Stomach (tissue), 8 donors: ENCODE measurements at regions not wholly inside any gene's neighbourhood (a gene's known extent, or its start where the extent isn't known, plus 50 kb on each side); places are given as distances from the start of the nearest gene placed in this dataset.

Experiments
- DNase-seq, 2 donors: peaks; one replicate each; pipeline versions ENCODE4 v3.0.0 to v3.0.0-alpha.2; 2013 to 2019
- H3K27ac ChIP-seq, 5 donors: fragments of 200-600 bp in 4 of 5; sonication (generic) in 4 of 5; one replicate each; pipeline ENCODE4 v1.5.1; 2013 to 2019; ENCODE audit warnings: mild to moderate bottlenecking in 1 of 5, moderate library complexity in 1 of 5
- H3K27me3 ChIP-seq, 3 donors: fragments of 200-600 bp; sonication (generic); one replicate each; pipeline ENCODE4 v1.5.1; 2017 to 2019; ENCODE audit warnings: mixed run types in 1 of 3
- H3K36me3 ChIP-seq, 4 donors: fragments of 200-600 bp; sonication (generic); 1 replicate in 3 of 4; 2 replicates in 1 of 4; pipeline ENCODE4 v1.5.1; 2016 to 2019
- H3K4me1 ChIP-seq, 4 donors: fragments of 200-600 bp; sonication (generic); one replicate each; pipeline ENCODE4 v1.5.1; 2016 to 2019
- H3K4me3 ChIP-seq, 4 donors: fragments of 200-600 bp; sonication (generic) in 3 of 4; one replicate each; pipeline ENCODE4 v1.5.1; 2016 to 2019; ENCODE audit warnings: mild to moderate bottlenecking in 1 of 4
- H3K9me3 ChIP-seq, 4 donors: fragments of 200-600 bp; sonication (generic); one replicate each; pipeline ENCODE4 v1.5.1; 2016 to 2019
- EP300 ChIP-seq: sonication (generic); formaldehyde crosslinking; IDR thresholded peaks from one replicate; pipeline ENCODE4 v1.6.1; 2017; ENCODE audit warnings: antibody characterized with exemption
- POLR2A ChIP-seq, 4 donors: fragments of 450-650 bp; IDR thresholded peaks; one replicate each; pipeline ENCODE4 v1.6.1; 2016; ENCODE audit warnings: antibody characterized with exemption in 4 of 4, control low read depth in 2 of 4, mild to moderate bottlenecking in 1 of 4, moderate library complexity in 1 of 4
- POLR2AphosphoS5 ChIP-seq, 3 donors: sonication (generic); formaldehyde crosslinking; IDR thresholded peaks; one replicate each; pipeline ENCODE4 v1.6.1; 2016; ENCODE audit warnings: antibody characterized with exemption in 3 of 3
- WGBS, 5 donors: extraction: QIAGEN DNeasy Blood & Tissue Kit in 3 of 5; methylation state at CpG; one replicate each; pipeline versions ENCODE4 v1.1.5 to v1.1.7; 2013 to 2018; 5-methylcytosine and 5-hydroxymethylcytosine counted together
- intact Hi-C: fragments of 100-400 bp; cut with DNase I; formaldehyde crosslinking; loops from one replicate; pipeline ENCODE4 v1.15.1; 2023; ENCODE audit warnings: low total_unique reads
- TF ChIP-seq, protein P1 (sequence below), 7 experiments: fragments of 450-650 bp in 4 of 7; fragments of 200-600 bp in 3 of 7; sonication (generic) in 3 of 7; IDR thresholded peaks; one replicate each; pipeline ENCODE4 v1.5.1; 2016 to 2019; ENCODE audit warnings: antibody characterized with exemption in 7 of 7, control low read depth in 2 of 7, mild to moderate bottlenecking in 1 of 7
- donor health status: healthy with polysubstance abuse.
- donor health status: Bipolar disorder and iron deficiency.
- donor health status: healthy.

DNA sequence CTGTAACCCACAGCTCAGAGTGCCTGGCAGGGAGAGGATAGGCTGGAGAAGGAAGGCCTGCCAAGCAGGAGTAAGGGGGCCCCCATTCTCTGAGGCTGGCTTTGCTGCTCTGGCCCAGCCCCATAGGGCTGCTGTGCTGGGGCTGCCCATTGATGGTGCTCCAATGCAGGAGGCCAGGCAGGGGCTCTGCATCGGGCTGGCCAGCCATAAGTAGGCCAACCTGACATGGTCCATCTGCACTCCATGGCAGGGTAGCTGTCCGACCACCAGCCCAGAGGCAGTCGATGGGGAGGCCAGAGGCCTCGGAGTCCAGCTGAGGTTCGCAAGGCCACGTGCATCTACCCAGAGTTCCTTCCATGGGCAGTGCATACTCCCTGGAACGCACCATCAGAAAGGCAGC lies 75.0 kb upstream of the PITX1 start:
- TF ChIP-seq POLR2AphosphoS5 (IDR thresholded peaks at IDR 0.05), result no peak
- no peak for TF ChIP-seq EP300
- TF ChIP-seq, protein P1, sequence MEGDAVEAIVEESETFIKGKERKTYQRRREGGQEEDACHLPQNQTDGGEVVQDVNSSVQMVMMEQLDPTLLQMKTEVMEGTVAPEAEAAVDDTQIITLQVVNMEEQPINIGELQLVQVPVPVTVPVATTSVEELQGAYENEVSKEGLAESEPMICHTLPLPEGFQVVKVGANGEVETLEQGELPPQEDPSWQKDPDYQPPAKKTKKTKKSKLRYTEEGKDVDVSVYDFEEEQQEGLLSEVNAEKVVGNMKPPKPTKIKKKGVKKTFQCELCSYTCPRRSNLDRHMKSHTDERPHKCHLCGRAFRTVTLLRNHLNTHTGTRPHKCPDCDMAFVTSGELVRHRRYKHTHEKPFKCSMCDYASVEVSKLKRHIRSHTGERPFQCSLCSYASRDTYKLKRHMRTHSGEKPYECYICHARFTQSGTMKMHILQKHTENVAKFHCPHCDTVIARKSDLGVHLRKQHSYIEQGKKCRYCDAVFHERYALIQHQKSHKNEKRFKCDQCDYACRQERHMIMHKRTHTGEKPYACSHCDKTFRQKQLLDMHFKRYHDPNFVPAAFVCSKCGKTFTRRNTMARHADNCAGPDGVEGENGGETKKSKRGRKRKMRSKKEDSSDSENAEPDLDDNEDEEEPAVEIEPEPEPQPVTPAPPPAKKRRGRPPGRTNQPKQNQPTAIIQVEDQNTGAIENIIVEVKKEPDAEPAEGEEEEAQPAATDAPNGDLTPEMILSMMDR (IDR thresholded peaks at IDR 0.05), result no peak
- TF ChIP-seq POLR2A (IDR thresholded peaks at IDR 0.05), result no peak
- intact Hi-C loops, result no loop called here
- Histone ChIP-seq H3K27ac (no peak overlapping the region), H3K36me3 (no peaks in the 10 kb centered on the region), H3K27me3 (no peaks in the 10 kb centered on the region), H3K9me3 (no peaks in the 10 kb centered on the region), H3K4me1 (peaks cover 0 to 10% (median 6%) of the 10 kb centered on the region in 4 donors), H3K4me3 (no peak overlapping the region)
- 90 to 100% (median 94%) methylated on average over 5 to 7 of the region's 7 CpGs for WGBS, 5 donors
- no peak for DNase-seq

DNA sequence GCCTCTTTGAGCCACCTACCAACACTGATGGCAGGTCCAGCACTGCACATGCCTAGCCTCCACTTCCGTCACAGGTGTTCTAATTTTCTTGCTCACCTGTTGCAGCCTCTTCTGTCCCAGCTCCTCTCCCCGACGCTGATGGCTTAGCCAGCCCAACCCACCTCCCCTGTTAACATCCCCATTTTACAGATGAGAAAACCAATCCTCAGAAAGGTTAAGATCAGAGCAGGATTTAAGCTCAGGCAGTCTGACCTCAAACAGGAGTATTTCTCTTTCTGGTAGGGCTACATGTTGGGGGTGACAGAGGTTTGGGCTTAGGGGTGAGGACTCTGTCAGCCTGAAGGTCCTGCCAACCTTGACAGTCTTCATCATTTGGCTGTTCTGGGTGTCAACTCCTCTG lies 74.5 kb upstream of the PITX1 start:
- no peaks in the 10 kb centered on the region for H3K36me3 ChIP-seq
- H3K4me1 ChIP-seq, result peaks cover 0 to 10% (median 6%) of the 10 kb centered on the region in 4 donors
- TF ChIP-seq EP300, result no peak
- WGBS, 5 donors, result 96 to 99% (median 98%) methylated on average over 3 of the region's 3 CpGs
- H3K27ac ChIP-seq, result no peak overlapping the region
- intact Hi-C loops, result no loop called here
- H3K4me3 ChIP-seq, result no peak overlapping the region
- no peak for DNase-seq
- H3K9me3 ChIP-seq, result no peaks in the 10 kb centered on the region
- H3K27me3 ChIP-seq, result no peaks in the 10 kb centered on the region

DNA sequence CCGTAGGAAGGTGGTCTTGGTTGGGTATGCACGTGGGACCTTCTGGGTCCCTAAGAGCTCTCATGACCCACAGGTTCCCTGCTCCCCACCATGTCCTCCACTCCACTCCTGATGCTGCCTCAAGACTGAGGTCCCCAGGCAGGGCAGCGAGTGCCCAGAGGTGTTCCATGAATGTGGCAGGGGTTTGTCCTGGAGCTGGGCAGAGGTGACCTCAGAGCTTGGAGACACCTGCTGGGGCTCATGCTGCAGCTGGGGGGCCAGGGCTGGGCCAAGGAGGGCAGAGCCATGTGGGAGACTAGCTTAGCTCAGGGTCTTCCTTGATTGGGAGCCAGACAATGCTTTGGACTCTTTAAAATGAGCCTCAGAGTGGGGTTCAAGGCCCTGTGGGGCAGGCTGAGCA lies 74.0 kb upstream of the PITX1 start:
- intact Hi-C loops, result no loop called here
- 74 to 98% (median 77%) methylated on average over 2 to 3 of the region's 3 CpGs for WGBS, 5 donors
- H3K27me3 ChIP-seq, result no peaks in the 10 kb centered on the region
- H3K36me3 ChIP-seq, result no peaks in the 10 kb centered on the region
- H3K4me1 ChIP-seq, result peaks cover 0 to 10% (median 6%) of the 10 kb centered on the region in 4 donors
- H3K27ac ChIP-seq, result no peak overlapping the region
- no peak overlapping the region for H3K4me3 ChIP-seq
- DNase-seq, result no peak
- H3K9me3 ChIP-seq, result no peaks in the 10 kb centered on the region
- TF ChIP-seq POLR2AphosphoS5 (IDR thresholded peaks at IDR 0.05), result no peak
- TF ChIP-seq, protein P1 (IDR thresholded peaks at IDR 0.05), result no peak
- TF ChIP-seq EP300, result no peak
- TF ChIP-seq POLR2A (IDR thresholded peaks at IDR 0.05), result no peak

DNA sequence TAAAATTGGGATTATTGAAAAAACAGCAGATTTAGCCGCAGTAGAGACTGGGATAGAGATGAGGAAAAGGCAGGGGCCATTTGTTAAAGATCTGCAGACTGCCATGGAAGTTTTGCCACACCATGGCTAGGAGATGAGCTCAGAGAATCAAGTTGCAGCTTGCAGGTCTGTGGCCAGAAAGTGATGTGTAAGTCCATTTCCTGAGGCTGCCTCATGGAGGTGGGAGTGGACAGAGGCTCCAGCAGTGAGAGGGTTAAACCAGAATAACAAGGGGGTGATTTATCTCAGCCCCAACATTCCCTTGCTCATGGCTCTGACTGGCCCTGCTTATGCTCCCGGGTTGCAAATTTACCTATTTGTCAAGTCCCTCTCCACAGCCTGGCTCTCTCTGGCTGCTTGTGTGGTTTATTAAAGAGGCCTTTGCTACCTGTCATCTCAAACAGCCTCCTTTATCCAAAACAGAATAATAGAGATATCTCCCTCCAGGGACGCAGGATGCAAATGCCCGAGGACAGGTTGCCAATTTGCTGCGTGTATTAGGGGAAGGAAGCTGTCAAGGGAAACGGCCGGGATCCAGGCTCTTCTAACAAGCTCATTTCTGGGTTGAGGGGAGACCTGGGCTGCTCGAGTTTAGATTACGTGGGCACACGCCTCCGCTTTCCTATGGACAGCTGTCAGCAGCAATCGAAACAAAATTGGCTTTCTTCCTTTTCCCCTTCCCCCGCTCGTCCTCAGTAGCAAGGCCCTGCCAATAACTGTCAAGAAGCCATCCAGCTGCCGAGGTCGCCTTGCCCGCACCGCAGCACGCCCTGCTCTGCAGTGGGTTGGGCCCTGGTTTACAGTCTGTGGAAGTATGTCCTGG lies 72.8 kb upstream of the PITX1 start:
- WGBS, 5 donors, result 40 to 67% (median 61%) methylated on average over 19 of the region's 19 CpGs
- Histone ChIP-seq H3K4me1 (peaks cover 0 to 7% (median under 1%) of the 10 kb centered on the region in 4 donors), H3K27me3 (no peaks in the 10 kb centered on the region), H3K9me3 (no peaks in the 10 kb centered on the region), H3K36me3 (no peaks in the 10 kb centered on the region), H3K27ac (no peak overlapping the region), H3K4me3 (no peak overlapping the region)
- intact Hi-C loops, result no loop called here
- no peak for DNase-seq
- TF ChIP-seq, protein P1 (IDR thresholded peaks at IDR 0.05), result no peak
- TF ChIP-seq POLR2A (IDR thresholded peaks at IDR 0.05) (no peak), EP300 (no peak), POLR2AphosphoS5 (IDR thresholded peaks at IDR 0.05) (no peak)

DNA sequence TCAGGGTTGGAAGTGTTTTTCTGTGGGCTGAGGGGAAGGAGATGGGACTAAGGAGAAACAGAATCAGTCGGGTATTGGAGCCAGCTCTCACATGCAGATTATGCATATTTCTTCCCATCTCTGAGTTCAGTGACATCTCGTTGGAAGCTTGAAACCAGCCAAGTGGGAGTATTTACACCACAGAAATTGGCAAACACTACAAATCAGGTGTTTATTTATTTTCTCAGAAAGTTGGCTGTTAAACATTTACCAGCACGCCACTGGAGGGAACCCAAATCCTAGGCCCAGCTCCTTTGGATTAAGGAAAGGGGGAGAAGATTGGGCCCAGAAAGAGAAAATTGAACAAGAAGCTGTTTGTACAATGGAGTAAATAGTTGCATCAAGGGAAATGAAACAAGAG lies 72.1 kb upstream of the PITX1 start:
- Histone ChIP-seq H3K4me3 (no peak overlapping the region), H3K9me3 (no peaks in the 10 kb centered on the region), H3K27me3 (no peaks in the 10 kb centered on the region), H3K4me1 (peaks cover 0 to 7% (median 0%) of the 10 kb centered on the region in 4 donors), H3K27ac (no peak overlapping the region), H3K36me3 (no peaks in the 10 kb centered on the region)
- intact Hi-C loops, result no loop called here
- DNase-seq, result no peak
- TF ChIP-seq POLR2AphosphoS5 (IDR thresholded peaks at IDR 0.05) (no peak), EP300 (no peak), POLR2A (IDR thresholded peaks at IDR 0.05) (no peak)
- TF ChIP-seq, protein P1 (IDR thresholded peaks at IDR 0.05), result no peak
- WGBS, 5 donors, result 42 to 70% (median 58%) methylated on average over 3 of the region's 3 CpGs
